HG02763 (cell line): ENCODE measurements at regions not wholly inside any gene's neighbourhood (a gene's known extent, or its start where the extent isn't known, plus 50 kb on each side); places are given as distances from the start of the nearest gene placed in this dataset.
"Not testable (repeated sequence)": the region's sequence is repeated elsewhere in the genome, so short reads cannot be mapped to it uniquely, and the experiment has no call there.

ENCODE experiments used
- ATAC-seq: cut with Tn5 transposase; IDR thresholded peaks from one replicate; pipeline ENCODE4 v1.9.1; 2021; ENCODE audit warnings: mild to moderate bottlenecking, moderate library complexity; ENCODE audit not compliant: unreplicated experiment

DNA sequence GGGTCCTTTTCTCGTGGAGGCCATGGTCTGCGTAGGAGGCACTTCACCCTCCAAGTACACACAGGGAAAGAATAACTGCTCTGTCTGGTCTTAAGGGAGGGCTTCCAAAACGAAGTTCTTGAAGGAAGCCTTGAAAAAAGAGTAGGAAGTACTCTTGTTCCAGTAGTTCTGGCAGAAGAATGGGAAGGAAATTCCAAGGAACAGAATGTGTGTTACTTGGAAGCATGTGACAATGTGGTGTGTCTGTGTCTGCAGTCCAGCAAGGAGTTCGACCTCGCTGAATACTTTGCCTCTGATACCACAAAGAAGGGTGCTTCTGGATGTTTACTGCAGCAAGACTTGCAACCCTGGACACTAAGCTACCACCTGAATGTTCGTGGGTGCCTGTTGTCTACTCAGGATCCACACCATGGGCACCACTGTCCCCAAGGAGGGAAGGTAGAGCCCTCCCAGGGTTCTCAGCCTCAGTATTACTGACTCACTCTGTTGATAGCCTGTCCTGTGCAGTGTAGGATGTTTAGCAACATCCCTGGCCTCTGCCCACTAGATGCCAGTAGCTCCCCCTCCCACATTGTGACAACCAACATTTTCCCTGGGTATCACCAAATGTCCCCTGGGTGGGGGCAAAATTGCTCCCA is 471.6 kb upstream of the CDH4 start:
- ATAC-seq, result no peak

GRCh38 chr20:60782959-60783625 is 469.0 kb upstream of the CDH4 start:
- no peak for ATAC-seq

DNA sequence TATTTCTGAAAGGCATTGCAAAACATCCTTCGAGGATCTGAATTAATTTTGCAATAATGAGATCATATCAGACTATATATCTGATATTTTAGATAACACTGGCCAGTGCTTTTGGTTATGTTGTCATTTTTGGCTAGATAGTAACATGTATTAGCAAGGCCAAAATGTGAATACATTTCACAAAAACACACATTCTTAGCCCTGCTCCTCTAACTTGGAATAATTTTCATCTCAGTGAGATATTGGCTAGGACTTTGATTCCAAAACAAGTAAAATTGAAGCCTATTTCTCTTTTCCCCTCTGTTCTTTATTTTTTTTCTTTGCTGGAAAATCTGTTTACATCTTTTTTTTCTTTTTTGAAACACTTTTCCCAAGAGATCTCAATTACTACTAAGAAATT is 466.8 kb upstream of the CDH4 start:
- no peak for ATAC-seq

- no peak for ATAC-seq
Measured at GRCh38 chr20:60785785-60786184, 466.3 kb upstream of the CDH4 start.

GRCh38 chr20:60786686-60787217 is 465.3 kb upstream of the CDH4 start:
- no peak for ATAC-seq

DNA sequence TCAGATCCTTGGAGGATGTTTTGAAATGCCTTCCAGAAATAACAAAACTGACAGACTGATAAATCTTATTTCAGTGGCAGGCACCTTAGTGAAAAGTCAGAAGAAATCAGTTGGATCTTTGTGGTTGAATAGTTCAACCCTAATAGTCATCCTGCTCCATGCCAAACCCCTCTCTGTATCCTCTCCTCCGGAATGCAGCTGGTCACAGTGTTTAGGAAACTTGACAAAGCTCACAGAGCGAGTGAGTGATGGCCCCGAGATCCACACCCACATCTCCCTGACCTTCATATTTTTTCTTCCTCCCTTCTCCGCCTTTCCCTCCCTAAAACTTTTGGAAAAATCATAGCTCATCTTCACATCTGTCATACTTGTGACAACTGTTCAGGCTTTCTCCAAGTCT is 464.8 kb upstream of the CDH4 start:
- no peak for ATAC-seq

GRCh38 chr20:60788070-60788469 is 464.0 kb upstream of the CDH4 start:
- no peak for ATAC-seq

GRCh38 chr20:60789399-60789798 is 462.7 kb upstream of the CDH4 start:
- ATAC-seq, result no peak

DNA sequence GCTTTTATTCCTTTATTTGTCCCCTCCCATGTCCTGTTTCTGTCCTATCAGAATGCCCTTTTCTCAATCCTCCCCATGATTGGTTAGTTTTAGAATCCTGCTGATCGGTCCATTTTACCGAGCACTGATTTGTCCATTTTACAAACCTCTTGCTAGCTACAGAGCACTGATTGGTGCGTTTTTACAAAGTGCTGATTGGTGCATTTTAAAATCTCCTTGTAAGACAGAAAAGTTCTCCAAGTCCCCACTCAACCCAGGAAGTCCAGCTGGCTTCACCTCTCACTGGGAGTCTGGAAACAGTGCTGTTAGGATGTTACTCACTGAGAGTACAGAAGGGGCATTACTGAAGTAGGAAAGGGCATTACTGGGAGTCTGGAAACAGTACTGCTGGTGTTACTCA is 461.7 kb upstream of the CDH4 start:
- not testable (repeated sequence) for ATAC-seq

DNA sequence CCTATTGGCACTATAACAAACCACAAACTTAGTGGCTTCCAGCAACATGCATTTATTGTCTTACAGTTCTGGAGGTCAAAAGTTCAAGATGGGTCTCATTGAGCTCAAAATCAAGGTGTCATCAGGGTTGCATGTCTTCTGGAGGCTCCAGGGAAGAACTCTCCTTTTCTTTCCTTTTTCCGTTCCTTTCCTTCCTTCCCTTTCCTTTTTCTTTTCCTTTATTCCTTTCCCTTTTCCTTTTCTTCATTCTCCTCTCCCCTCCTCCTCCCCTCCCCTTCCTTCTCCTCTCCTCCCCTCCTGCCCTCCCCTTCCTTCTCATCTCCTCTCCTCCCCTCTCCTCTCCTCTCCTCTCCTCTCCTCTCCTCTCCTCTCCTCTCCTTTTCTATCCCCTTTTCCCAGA is 460.2 kb upstream of the CDH4 start:
- no peak for ATAC-seq

DNA sequence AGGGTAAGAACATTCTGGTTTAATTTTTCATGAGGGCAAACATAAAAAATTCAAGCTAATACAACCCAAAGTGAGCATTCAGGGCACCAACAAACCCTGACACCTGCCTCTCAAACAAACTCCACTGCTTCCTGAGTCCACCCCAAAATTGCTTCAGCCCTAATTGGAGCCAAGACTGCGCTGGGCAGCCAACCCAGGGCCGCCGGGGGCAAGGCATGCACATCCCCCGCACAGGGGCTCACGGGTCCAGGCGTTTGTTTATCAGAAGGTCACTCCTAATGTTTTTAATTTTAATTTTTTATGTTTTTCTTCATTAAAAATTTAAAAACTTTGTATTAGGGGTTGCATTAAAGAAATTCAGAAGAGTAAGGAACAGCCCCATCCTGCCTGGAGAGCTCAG is 459.1 kb upstream of the CDH4 start:
- no peak for ATAC-seq

GRCh38 chr20:60794674-60795073 is 457.4 kb upstream of the CDH4 start:
- no peak for ATAC-seq

GRCh38 chr20:60795651-60796050 is 456.4 kb upstream of the CDH4 start:
- ATAC-seq, result no peak

DNA sequence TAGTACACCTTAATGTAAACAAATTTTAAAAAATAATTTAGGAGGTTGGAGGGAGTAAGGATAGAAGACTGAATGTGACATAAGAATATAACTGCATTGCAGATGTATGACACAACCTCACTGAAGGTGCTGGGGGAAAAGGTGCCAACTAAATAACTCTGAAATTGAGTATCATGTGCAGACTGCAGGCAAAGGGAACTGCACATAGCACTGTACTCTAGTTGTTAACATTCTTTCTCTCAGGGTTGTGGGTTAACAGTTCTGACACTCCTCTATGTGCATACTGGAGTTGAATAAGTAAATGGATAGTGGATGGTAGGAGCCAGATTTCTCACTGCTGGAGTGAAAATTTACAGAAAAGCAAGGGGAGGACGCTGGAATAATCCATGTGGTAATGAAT is 451.9 kb upstream of the CDH4 start:
- no peak for ATAC-seq

DNA sequence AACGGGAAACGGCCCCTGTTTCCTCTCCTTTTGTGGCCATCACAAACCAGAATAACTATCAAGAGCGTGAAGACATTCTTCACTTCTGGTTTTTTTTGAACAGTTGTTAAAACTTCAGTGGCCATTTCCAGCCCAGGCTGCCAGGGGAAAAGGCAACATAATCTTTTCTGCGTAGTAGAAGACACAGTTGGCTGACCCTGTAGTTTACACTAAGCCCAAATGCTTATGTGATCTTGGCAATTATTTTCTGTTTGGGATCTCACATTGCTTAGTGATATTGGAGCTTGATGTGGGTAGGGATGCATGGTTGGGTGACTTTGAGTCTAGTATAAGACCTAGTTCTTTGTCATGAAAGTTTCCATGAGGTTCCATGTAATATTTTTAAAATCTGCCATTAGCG is 449.4 kb upstream of the CDH4 start:
- ATAC-seq, result no peak

DNA sequence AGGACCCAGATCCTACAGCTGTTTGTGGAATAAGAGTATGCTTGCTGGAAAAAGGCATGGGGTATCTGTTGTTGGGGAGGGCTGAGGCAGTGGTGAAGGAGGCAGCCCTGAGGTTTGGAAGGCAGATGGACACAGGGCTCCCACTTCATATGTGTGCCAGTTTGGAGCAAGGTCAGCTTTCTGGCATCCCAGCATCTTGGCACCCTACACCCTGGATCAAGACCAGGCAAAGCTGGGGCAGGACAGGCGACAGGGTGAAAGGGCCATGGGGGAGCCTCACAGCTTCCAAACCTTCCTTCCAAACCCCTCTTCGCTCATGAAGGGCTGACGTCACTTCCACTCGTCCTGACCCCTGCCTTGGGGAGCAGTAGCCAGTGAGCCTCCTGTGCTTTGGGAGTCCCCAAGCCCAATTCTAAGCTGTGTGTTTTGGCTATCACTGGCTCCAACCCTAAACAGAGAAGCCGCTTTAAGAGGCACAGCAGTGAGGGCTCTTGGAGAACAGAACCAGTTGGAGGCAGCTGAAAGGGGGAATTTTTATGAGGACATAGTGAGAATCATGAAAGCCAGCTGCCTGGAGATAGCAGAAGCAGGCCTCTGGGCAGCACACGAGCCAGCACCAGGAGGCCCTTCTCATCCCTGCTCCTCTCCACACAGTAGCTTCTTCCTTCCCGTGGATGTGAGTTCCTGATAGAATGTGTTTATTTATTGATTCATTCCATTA is 448.6 kb upstream of the CDH4 start:
- no peak for ATAC-seq

DNA sequence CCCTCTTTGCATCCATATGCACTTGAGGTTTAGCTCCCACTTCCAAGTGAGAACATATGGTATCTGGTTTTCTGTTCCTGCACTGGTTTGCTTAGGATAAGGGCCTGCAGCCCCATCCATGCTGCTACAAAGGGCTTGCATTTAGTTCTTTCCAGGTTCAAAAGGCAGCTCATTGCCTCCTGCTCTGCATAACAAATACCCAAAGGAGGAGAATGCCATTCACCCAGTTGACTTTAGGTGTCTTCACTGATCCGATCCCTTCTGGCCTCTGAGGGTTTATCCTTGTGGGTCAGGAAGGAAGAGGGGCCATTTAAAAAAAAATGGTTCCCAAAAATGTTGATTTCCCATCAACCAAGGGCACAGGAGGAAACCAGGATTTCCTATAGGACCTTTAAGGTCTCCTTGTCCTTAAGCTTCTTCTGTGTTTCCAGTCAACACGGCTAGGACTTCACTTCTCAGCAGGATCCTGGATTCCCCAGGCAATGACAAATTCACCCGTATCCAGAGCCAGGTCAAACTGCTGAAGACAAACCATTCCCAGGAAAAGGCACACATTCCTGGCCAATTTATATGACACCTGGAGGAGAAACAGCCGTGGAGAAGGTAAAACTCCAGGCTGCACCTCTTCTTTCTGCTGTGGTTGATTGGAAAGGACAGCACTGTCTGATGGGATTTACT is 447.7 kb upstream of the CDH4 start:
- no peak for ATAC-seq

GRCh38 chr20:60804918-60805630 is 447.0 kb upstream of the CDH4 start:
- ATAC-seq, result no peak

DNA sequence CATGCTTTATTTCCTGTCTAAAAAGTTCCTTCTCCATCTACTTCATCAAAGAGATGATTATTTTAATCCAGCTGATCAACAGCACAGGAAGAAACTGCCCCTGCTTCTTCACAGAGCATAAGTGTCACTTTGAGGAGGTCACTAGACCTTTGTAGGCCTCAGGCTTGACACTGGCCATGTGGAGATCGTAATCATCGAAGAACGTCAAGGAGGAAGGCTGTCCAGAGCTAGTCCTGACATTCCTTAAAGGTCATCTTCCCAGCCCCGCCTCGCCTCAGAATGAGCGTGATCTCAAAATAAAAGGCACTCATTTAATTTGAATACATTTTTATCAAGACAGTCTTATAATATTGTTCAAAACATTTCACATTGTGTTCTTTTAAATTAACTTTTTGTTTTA is 445.7 kb upstream of the CDH4 start:
- ATAC-seq, result no peak

DNA sequence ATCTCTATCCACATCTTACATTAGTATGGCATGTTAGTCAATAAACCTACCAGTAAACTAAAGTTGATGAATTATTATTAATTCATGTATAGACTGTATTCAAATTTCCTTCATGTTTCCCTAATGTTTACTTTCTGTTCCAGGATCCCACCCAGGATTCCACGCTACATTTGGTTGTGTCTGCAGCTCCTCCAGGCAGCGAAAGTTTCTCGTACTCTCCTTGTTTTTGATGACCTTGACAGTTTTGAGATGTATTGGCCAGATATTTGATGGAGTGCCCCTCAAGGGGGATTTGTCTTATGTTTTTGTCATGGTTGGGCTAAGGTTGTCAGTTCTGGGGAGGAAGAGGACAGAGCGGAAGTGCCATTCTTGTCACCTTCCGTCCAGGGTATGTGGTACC is 445.2 kb upstream of the CDH4 start:
- ATAC-seq, result no peak
